K562 (cell line): ENCODE measurements at regions not wholly inside any gene's neighbourhood (a gene's known extent, or its start where the extent isn't known, plus 50 kb on each side); places are given as distances from the start of the nearest gene placed in this dataset.

Source experiments
- ATAC-seq: fragments of 200-7000 bp; cut with Tn5 transposase; 3 replicates; pipeline ENCODE4 v1.9.1; 2020; ENCODE audit warnings: moderate library complexity
- BruUV-seq: library from RNA; stranded (reverse); fragments of 400-500 nt; replicated peaks from 2 replicates; lab custom pipeline; 2021; lab: Mats Ljungman, UMichigan
- CTCF ChIA-PET: fragments of 300-600 bp; formaldehyde crosslinking; extraction: SDS; loops from one replicate; lab custom pipeline; 2021; ENCODE audit warnings: low intra/inter-chr PET ratio; lab: Yijun Ruan, JAX
- POLR2A ChIA-PET: fragments of 300-600, 350-650 bp; sonication (Branson Sonifier 250); formaldehyde crosslinking; extraction: SDS; loops from one replicate; lab custom pipeline; 2021; ENCODE audit warnings: antibody characterized with exemption, inconsistent platforms; lab: Yijun Ruan, JAX
- DNase-seq, 4 experiments: peaks; one replicate each; pipeline versions ENCODE4 v3.0.0 to v3.0.0-alpha.2; 2011 to 2018; ENCODE audit warnings: low spot score in 3 of 4, mixed read lengths in 3 of 4; ENCODE audit errors: extremely low read depth in 1 of 4
- FAIRE-seq: peaks from 2 replicates; lab custom pipeline; 2011; peaks lifted over from hg19 to GRCh38; lab: Jason Lieb, UNC
- H2AFZ ChIP-seq: 2 replicates; pipeline ENCODE4 v1.6.0; 2011; ENCODE audit warnings: low read depth, low read length, control low read depth, inconsistent platforms
- H3K27ac ChIP-seq: fragments of 200-600 bp; 3 replicates; pipeline ENCODE4 v1.8.0; 2011; ENCODE audit warnings: low read depth, mild to moderate bottlenecking, control low read depth, inconsistent platforms, low read length, moderate library complexity, mixed read lengths; ENCODE audit errors: extremely low read depth
- H3K27me3 ChIP-seq, 2 experiments: fragments of 300-600 bp in 1 of 2; 2 replicates in 1 of 2; 3 replicates in 1 of 2; pipeline versions ENCODE4 v1.6.0 to v1.8.0; 2011; ENCODE audit warnings: inconsistent platforms in 2 of 2, low read length in 2 of 2, mild to moderate bottlenecking in 1 of 2, mixed read lengths in 1 of 2, moderate library complexity in 1 of 2; ENCODE audit not compliant: control insufficient read depth in 2 of 2, insufficient read depth in 2 of 2
- H3K36me3 ChIP-seq: fragments of 300-600 bp; 3 replicates; pipeline ENCODE4 v1.8.0; 2011; ENCODE audit warnings: mild to moderate bottlenecking, low read length, inconsistent platforms; ENCODE audit not compliant: control insufficient read depth, insufficient read depth
- H3K4me1 ChIP-seq, 2 experiments: fragments of 200-600 bp in 1 of 2; replicated peaks in 1 of 2; 2 replicates in 1 of 2; 3 replicates in 1 of 2; pipeline versions ENCODE4 v1.5.1 to v1.8.0; 2011; ENCODE audit warnings: inconsistent platforms in 2 of 2, low read length in 2 of 2, mild to moderate bottlenecking in 1 of 2, mixed read lengths in 1 of 2, moderate library complexity in 1 of 2; ENCODE audit not compliant: control insufficient read depth in 2 of 2, insufficient read depth in 2 of 2
- H3K4me2 ChIP-seq: 2 replicates; pipeline ENCODE4 v1.6.1; 2011; ENCODE audit warnings: low read length, control low read depth, inconsistent platforms, mixed read lengths; ENCODE audit not compliant: insufficient read depth
- H3K4me3 ChIP-seq: fragments of 200-600 bp; sonication (generic), shearing (Covaris generic); 2 replicates; pipeline ENCODE4 v1.5.1; 2016; ENCODE audit warnings: control low read depth, inconsistent platforms
- H3K79me2 ChIP-seq: fragments of 200-600 bp; 3 replicates; pipeline ENCODE4 v1.8.0; 2011; ENCODE audit warnings: low read length, inconsistent platforms; ENCODE audit not compliant: control insufficient read depth, insufficient read depth
- H3K9ac ChIP-seq, 2 experiments: 2 replicates each; pipeline versions ENCODE4 v1.6.0 to v1.6.1; 2011; ENCODE audit warnings: low read depth in 2 of 2, low read length in 2 of 2, control low read depth in 1 of 2, inconsistent platforms in 1 of 2, mild to moderate bottlenecking in 1 of 2, mixed read lengths in 1 of 2; ENCODE audit not compliant: insufficient read depth in 1 of 2
- H3K9me1 ChIP-seq: one replicate; pipeline ENCODE4 v1.6.0; 2011; ENCODE audit warnings: inconsistent platforms, mild to moderate bottlenecking, low read length, moderate library complexity; ENCODE audit not compliant: control insufficient read depth, insufficient read depth
- H3K9me3 ChIP-seq: replicated peaks from 2 replicates; pipeline ENCODE4 v1.5.1; 2011; ENCODE audit warnings: low read depth, low read length, inconsistent platforms; ENCODE audit not compliant: control insufficient read depth, insufficient read depth
- H4K20me1 ChIP-seq: replicated peaks from 2 replicates; pipeline ENCODE4 v1.6.1; 2011; ENCODE audit warnings: low read length, inconsistent platforms, mixed read lengths; ENCODE audit not compliant: control insufficient read depth, insufficient read depth
- ARID1B ChIP-seq: fragments of 450-650 bp; IDR thresholded peaks from 2 replicates; pipeline ENCODE4 v1.6.1; 2016; ENCODE audit warnings: antibody characterized with exemption, mild to moderate bottlenecking, inconsistent platforms
- ELF1 ChIP-seq: fragments of 200-800 bp; sonication (Bioruptor generic); IDR thresholded peaks from 2 replicates; pipeline ENCODE4 v1.6.1; 2016; ENCODE audit warnings: missing genetic modification characterization, missing compliant biosample characterization
- EP300 ChIP-seq: IDR thresholded peaks from 2 replicates; pipeline ENCODE4 v1.6.1; 2012; ENCODE audit warnings: low read length, improper control_type of control experiment
- ETV5 ChIP-seq: sonication (generic); formaldehyde crosslinking; IDR thresholded peaks from 2 replicates; pipeline ENCODE4 v1.4.0; 2020; ENCODE audit warnings: low read depth, mild to moderate bottlenecking, missing genetic modification reagents
- HDAC8 ChIP-seq: fragments of 450-650 bp; IDR thresholded peaks from 2 replicates; pipeline ENCODE4 v1.6.1; 2016; ENCODE audit warnings: mild to moderate bottlenecking, missing genetic modification characterization, moderate library complexity, missing compliant biosample characterization
- JUND ChIP-seq, 2 experiments: IDR thresholded peaks; 2 replicates in 1 of 2; 3 replicates in 1 of 2; pipeline ENCODE4 v1.6.1; 2011; ENCODE audit warnings: borderline replicate concordance in 2 of 2, low read depth in 2 of 2, low read length in 2 of 2, improper control_type of control experiment in 1 of 2, missing biosample characterization in 1 of 2, missing genetic modification characterization in 1 of 2, missing genetic modification reagents in 1 of 2
- MEIS2 ChIP-seq: fragments of 450-650 bp; IDR thresholded peaks from 2 replicates; pipeline ENCODE4 v1.6.1; 2014; ENCODE audit warnings: mild to moderate bottlenecking; ENCODE audit not compliant: partially characterized antibody
- NELFE ChIP-seq: IDR thresholded peaks from 2 replicates; pipeline ENCODE4 v1.6.1; 2011; ENCODE audit warnings: mild to moderate bottlenecking; ENCODE audit not compliant: insufficient read depth, insufficient read length
- NFIC ChIP-seq: fragments of 450-650 bp; IDR thresholded peaks from 2 replicates; pipeline ENCODE4 v1.6.1; 2017; ENCODE audit warnings: mild to moderate bottlenecking, inconsistent platforms
- PCBP1 ChIP-seq: fragments of 200-400 bp; formaldehyde crosslinking; IDR thresholded peaks from 2 replicates; pipeline ENCODE4 v1.6.1; 2018; ENCODE audit warnings: mild to moderate bottlenecking, low read depth, low read length; ENCODE audit not compliant: poor library complexity, severe bottlenecking
- ZNF766 ChIP-seq: fragments of 200-800 bp; sonication (Bioruptor generic); conservative IDR thresholded peaks from 2 replicates; pipeline ENCODE4 v1.6.1; 2016; ENCODE audit warnings: missing genetic modification characterization, missing compliant biosample characterization
- WGBS: fragments of 100-300 bp; shearing (Covaris generic); methylation state at CpG from one replicate; pipeline ENCODE4 v1.1.6; 2016; ENCODE audit warnings: low coverage, mixed read lengths; ENCODE audit not compliant: insufficient coverage; ENCODE audit errors: missing lambda C conversion rate; 5-methylcytosine and 5-hydroxymethylcytosine counted together
- in situ Hi-C: fragments of 300-500 bp; cut with MboI; formaldehyde crosslinking; loops from 4 replicates; pipeline ENCODE4 v1.15.0; 2018; ENCODE audit warnings: inconsistent platforms, mixed read lengths
- intact Hi-C: fragments of 100-400 bp; cut with micrococcal nuclease; formaldehyde crosslinking; loops from 2 replicates; pipeline ENCODE4 v1.14.2; 2022
- TF ChIP-seq, protein P1 (sequence below): sonication (generic); formaldehyde crosslinking; IDR thresholded peaks from 2 replicates; pipeline ENCODE4 v1.8.0; 2023; ENCODE audit warnings: missing genetic modification reagents, mild to moderate bottlenecking, borderline replicate concordance
- TF ChIP-seq, protein P2 (sequence below): fragments of 450-650 bp; IDR thresholded peaks from 2 replicates; pipeline ENCODE4 v1.6.1; 2018; ENCODE audit not compliant: partially characterized antibody

DNA sequence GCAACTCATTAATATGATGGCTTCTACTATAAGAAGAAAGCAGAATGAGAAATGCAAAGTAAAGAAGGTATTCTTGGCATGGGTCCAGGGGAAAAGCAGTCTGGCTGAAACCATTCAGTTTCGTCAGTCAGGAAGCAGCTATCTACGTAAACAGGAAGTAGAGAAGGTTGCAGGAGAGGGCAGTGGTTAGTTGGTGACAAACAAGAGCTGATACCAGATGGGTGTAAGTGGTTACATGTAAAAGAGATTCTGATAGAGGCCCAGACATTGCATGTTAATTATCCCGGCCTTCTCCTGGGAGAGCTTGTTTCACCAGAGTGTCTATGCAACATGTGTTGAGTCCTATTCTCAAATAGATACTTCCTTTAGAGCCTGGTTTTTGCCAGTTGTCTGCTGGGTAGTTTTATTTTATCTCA lies 58.4 kb upstream of the PSMA1 start:
- Histone ChIP-seq H3K27me3 (no peaks in the 10 kb centered on the region), H3K9ac (no peak overlapping the region), H3K4me1 (peaks cover 0 to 16% of the 10 kb centered on the region in 2 experiments; a peak in 2 of 5 replicates), H3K4me3 (no peak overlapping the region), H3K4me2 (no peak overlapping the region; the same call in 1 of the 2 replicates), H3K36me3 (peaks cover 39% of the 10 kb centered on the region; the same call in 2 of the 3 replicates), H3K9me1 (no peaks in the 10 kb centered on the region), H2AFZ (no peak overlapping the region), H3K79me2 (no peaks in the 10 kb centered on the region; the same call in 2 of the 3 replicates), H3K9me3 (peaks cover 11% of the 10 kb centered on the region), H3K27ac (peak overlapping the region; percentile 59; the same call in 2 of the 3 replicates), H4K20me1 (no peaks in the 10 kb centered on the region)
- DNase-seq, result peak; percentile 30 to 52 (median 40)
- BruUV-seq, result no TSS peak
- ChIA-PET CTCF (no interaction called here), POLR2A (interaction anchor here (0.8 to 1.5 kb wide), 5 partner anchors 9 to 66 kb away, joined by 3 to 6 read pairs (median 3); no protein-coding TSS in a partner anchor)
- intact Hi-C loops (no loop called here), in situ Hi-C loops (no loop called here)
- peak; percentile 54 for FAIRE-seq
- ATAC-seq, result peak; percentile 90
- WGBS, result 30% methylated on average over 3 of the region's 3 CpGs
- peak; percentile 31; the same call in 1 of the 2 replicates for TF ChIP-seq JUND (IDR thresholded peaks at IDR 0.05; ENCODE audit: borderline replicate concordance, low read depth, low read length)
- no peak for TF ChIP-seq JUND (tag; IDR thresholded peaks at IDR 0.05; ENCODE audit: borderline replicate concordance, low read depth, low read length)
- peak; percentile 74 for TF ChIP-seq ELF1 (tag)
- peak; percentile 52 for TF ChIP-seq ARID1B
- TF ChIP-seq ZNF766 (CRISPR knock-in tag), result peak; percentile 72; the same call in 1 of the 2 replicates
- TF ChIP-seq EP300, result peak; percentile 28; the same call in 1 of the 2 replicates
- peak; percentile 84; the same call in 1 of the 2 replicates for TF ChIP-seq ETV5
- peak; percentile 22 for TF ChIP-seq MEIS2
- peak; percentile 98 for TF ChIP-seq NFIC
- no peak for TF ChIP-seq HDAC8
- no peak for TF ChIP-seq NELFE
- TF ChIP-seq, protein P1, sequence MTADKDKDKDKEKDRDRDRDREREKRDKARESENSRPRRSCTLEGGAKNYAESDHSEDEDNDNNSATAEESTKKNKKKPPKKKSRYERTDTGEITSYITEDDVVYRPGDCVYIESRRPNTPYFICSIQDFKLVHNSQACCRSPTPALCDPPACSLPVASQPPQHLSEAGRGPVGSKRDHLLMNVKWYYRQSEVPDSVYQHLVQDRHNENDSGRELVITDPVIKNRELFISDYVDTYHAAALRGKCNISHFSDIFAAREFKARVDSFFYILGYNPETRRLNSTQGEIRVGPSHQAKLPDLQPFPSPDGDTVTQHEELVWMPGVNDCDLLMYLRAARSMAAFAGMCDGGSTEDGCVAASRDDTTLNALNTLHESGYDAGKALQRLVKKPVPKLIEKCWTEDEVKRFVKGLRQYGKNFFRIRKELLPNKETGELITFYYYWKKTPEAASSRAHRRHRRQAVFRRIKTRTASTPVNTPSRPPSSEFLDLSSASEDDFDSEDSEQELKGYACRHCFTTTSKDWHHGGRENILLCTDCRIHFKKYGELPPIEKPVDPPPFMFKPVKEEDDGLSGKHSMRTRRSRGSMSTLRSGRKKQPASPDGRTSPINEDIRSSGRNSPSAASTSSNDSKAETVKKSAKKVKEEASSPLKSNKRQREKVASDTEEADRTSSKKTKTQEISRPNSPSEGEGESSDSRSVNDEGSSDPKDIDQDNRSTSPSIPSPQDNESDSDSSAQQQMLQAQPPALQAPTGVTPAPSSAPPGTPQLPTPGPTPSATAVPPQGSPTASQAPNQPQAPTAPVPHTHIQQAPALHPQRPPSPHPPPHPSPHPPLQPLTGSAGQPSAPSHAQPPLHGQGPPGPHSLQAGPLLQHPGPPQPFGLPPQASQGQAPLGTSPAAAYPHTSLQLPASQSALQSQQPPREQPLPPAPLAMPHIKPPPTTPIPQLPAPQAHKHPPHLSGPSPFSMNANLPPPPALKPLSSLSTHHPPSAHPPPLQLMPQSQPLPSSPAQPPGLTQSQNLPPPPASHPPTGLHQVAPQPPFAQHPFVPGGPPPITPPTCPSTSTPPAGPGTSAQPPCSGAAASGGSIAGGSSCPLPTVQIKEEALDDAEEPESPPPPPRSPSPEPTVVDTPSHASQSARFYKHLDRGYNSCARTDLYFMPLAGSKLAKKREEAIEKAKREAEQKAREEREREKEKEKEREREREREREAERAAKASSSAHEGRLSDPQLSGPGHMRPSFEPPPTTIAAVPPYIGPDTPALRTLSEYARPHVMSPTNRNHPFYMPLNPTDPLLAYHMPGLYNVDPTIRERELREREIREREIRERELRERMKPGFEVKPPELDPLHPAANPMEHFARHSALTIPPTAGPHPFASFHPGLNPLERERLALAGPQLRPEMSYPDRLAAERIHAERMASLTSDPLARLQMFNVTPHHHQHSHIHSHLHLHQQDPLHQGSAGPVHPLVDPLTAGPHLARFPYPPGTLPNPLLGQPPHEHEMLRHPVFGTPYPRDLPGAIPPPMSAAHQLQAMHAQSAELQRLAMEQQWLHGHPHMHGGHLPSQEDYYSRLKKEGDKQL (CRISPR knock-in tag), result no peak
- no peak for TF ChIP-seq PCBP1
- TF ChIP-seq, protein P2, sequence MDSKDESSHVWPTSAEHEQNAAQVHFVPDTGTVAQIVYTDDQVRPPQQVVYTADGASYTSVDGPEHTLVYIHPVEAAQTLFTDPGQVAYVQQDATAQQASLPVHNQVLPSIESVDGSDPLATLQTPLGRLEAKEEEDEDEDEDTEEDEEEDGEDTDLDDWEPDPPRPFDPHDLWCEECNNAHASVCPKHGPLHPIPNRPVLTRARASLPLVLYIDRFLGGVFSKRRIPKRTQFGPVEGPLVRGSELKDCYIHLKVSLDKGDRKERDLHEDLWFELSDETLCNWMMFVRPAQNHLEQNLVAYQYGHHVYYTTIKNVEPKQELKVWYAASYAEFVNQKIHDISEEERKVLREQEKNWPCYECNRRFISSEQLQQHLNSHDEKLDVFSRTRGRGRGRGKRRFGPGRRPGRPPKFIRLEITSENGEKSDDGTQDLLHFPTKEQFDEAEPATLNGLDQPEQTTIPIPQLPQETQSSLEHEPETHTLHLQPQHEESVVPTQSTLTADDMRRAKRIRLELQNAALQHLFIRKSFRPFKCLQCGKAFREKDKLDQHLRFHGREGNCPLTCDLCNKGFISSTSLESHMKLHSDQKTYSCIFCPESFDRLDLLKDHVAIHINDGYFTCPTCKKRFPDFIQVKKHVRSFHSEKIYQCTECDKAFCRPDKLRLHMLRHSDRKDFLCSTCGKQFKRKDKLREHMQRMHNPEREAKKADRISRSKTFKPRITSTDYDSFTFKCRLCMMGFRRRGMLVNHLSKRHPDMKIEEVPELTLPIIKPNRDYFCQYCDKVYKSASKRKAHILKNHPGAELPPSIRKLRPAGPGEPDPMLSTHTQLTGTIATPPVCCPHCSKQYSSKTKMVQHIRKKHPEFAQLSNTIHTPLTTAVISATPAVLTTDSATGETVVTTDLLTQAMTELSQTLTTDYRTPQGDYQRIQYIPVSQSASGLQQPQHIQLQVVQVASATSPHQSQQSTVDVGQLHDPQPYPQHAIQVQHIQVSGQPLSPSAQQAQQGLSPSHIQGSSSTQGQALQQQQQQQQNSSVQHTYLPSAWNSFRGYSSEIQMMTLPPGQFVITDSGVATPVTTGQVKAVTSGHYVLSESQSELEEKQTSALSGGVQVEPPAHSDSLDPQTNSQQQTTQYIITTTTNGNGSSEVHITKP, result peak; percentile 35
